OCI-LY3 (cell line): ENCODE measurements at regions not wholly inside any gene's neighbourhood (a gene's known extent, or its start where the extent isn't known, plus 50 kb on each side); places are given as distances from the start of the nearest gene placed in this dataset.

ENCODE experiments used
- H2AFZ ChIP-seq: fragments of 200-600, 300-600 bp; shearing (Covaris generic); 2 replicates; pipeline ENCODE4 v1.6.0; 2014; ENCODE audit warnings: antibody characterized with exemption, low read depth, low read length
- H3K27ac ChIP-seq: fragments of 200-600, 300-600 bp; sonication (generic); 2 replicates; pipeline ENCODE4 v1.5.1; 2014; ENCODE audit warnings: mild to moderate bottlenecking, low read length, moderate library complexity, mixed read lengths
- H3K27me3 ChIP-seq: fragments of 200-600, 300-600 bp; sonication (generic); 2 replicates; pipeline ENCODE4 v1.6.1; 2014; ENCODE audit warnings: low read depth, low read length, mixed read lengths
- H3K36me3 ChIP-seq: fragments of 200-600, 300-600 bp; sonication (generic); replicated peaks from 2 replicates; pipeline ENCODE3; 2014; ENCODE audit warnings: low read depth, low read length, mixed read lengths
- H3K4me1 ChIP-seq: fragments of 300-600, 200-600 bp; sonication (generic); 2 replicates; pipeline ENCODE4 v1.6.1; 2014; ENCODE audit warnings: low read length, mixed read lengths
- H3K4me2 ChIP-seq: fragments of 200-600, 300-600 bp; sonication (generic); 2 replicates; pipeline ENCODE4 v1.6.1; 2014; ENCODE audit warnings: low read length, mixed read lengths
- H3K4me3 ChIP-seq: fragments of 300-600, 200-600 bp; sonication (generic); 2 replicates; pipeline ENCODE4 v1.5.1; 2014; ENCODE audit warnings: antibody characterized with exemption, mild to moderate bottlenecking, low read length, moderate library complexity
- H3K79me2 ChIP-seq: fragments of 300-600, 200-600 bp; shearing (Covaris generic); 2 replicates; pipeline ENCODE4 v1.6.1; 2014; ENCODE audit warnings: mild to moderate bottlenecking, low read length, mixed read lengths
- H3K9ac ChIP-seq: fragments of 300-600, 200-600 bp; shearing (Covaris generic); 2 replicates; pipeline ENCODE4 v1.6.0; 2014; ENCODE audit warnings: mild to moderate bottlenecking, low read length, moderate library complexity
- H3K9me3 ChIP-seq: fragments of 200-600, 300-600 bp; shearing (Covaris generic); 2 replicates; pipeline ENCODE4 v1.6.1; 2014; ENCODE audit warnings: low read length, mixed read lengths; ENCODE audit not compliant: insufficient read depth
- H4K20me1 ChIP-seq: fragments of 200-600, 300-600 bp; sonication (generic); 2 replicates; pipeline ENCODE4 v1.6.1; 2016; ENCODE audit warnings: low read length, mixed read lengths; ENCODE audit not compliant: insufficient read depth
- CTCF ChIP-seq: fragments of 200-600, 300-600 bp; sonication (generic); IDR thresholded peaks from 2 replicates; pipeline ENCODE4 v1.5.1; 2014; ENCODE audit warnings: antibody characterized with exemption, low read length, low read depth
- EZH2phosphoT487 ChIP-seq: fragments of 200-600 bp; shearing (Covaris generic); IDR thresholded peaks from 2 replicates; pipeline ENCODE4 v1.6.1; 2018; ENCODE audit warnings: antibody characterized with exemption, mixed run types, low read depth

GRCh38 chr22:47340851-47341436, 578.5 kb downstream of the TBC1D22A start:
- no peak overlapping the region for H3K27ac ChIP-seq
- H4K20me1 ChIP-seq = no peaks in the 10 kb centered on the region
- no peaks in the 10 kb centered on the region for H3K4me1 ChIP-seq
- no peaks in the 10 kb centered on the region for H3K79me2 ChIP-seq
- no peaks in the 10 kb centered on the region for H3K9me3 ChIP-seq
- H3K9ac ChIP-seq = no peak overlapping the region
- TF ChIP-seq CTCF (no peak), EZH2phosphoT487 (no peak)
- no peak overlapping the region for H2AFZ ChIP-seq
- H3K27me3 ChIP-seq = peaks cover 9% of the 10 kb centered on the region; the same call in 1 of the 2 replicates
- no peak overlapping the region for H3K4me3 ChIP-seq
- no peak overlapping the region for H3K4me2 ChIP-seq
- no peaks in the 10 kb centered on the region for H3K36me3 ChIP-seq

- H3K9me3 ChIP-seq = no peaks in the 10 kb centered on the region
- H2AFZ ChIP-seq = no peak overlapping the region
- no peaks in the 10 kb centered on the region for H3K4me1 ChIP-seq
- TF ChIP-seq CTCF (no peak), EZH2phosphoT487 (no peak)
- no peak overlapping the region for H3K4me3 ChIP-seq
- no peak overlapping the region for H3K27ac ChIP-seq
- H3K27me3 ChIP-seq = peaks cover 13% of the 10 kb centered on the region; the same call in 1 of the 2 replicates
- H3K9ac ChIP-seq = no peak overlapping the region
- H3K36me3 ChIP-seq = no peaks in the 10 kb centered on the region
- H3K4me2 ChIP-seq = no peak overlapping the region
- H4K20me1 ChIP-seq = no peaks in the 10 kb centered on the region
- H3K79me2 ChIP-seq = no peaks in the 10 kb centered on the region
These were observed 574.7 kb downstream of the TBC1D22A start for GRCh38 chr22:47337161-47337621.

- H3K4me2 ChIP-seq = no peak overlapping the region
- no peak for TF ChIP-seq EZH2phosphoT487
- TF ChIP-seq CTCF = no peak
- H3K27me3 ChIP-seq = peaks cover 8% of the 10 kb centered on the region; the same call in 1 of the 2 replicates
- no peaks in the 10 kb centered on the region for H3K79me2 ChIP-seq
- H3K4me3 ChIP-seq = no peak overlapping the region
- no peaks in the 10 kb centered on the region for H3K9me3 ChIP-seq
- no peak overlapping the region for H2AFZ ChIP-seq
- H3K4me1 ChIP-seq = no peaks in the 10 kb centered on the region
- no peak overlapping the region for H3K9ac ChIP-seq
- H4K20me1 ChIP-seq = no peaks in the 10 kb centered on the region
- no peak overlapping the region for H3K27ac ChIP-seq
- no peaks in the 10 kb centered on the region for H3K36me3 ChIP-seq
These were observed 573.5 kb downstream of the TBC1D22A start for GRCh38 chr22:47335958-47336357.

GRCh38 chr22:47335460-47335859, 573.0 kb downstream of the TBC1D22A start:
- no peaks in the 10 kb centered on the region for H4K20me1 ChIP-seq
- no peaks in the 10 kb centered on the region for H3K9me3 ChIP-seq
- peaks cover 11% of the 10 kb centered on the region; the same call in 1 of the 2 replicates for H3K27me3 ChIP-seq
- TF ChIP-seq EZH2phosphoT487 (no peak), CTCF (no peak)
- no peak overlapping the region for H3K4me3 ChIP-seq
- no peaks in the 10 kb centered on the region for H3K79me2 ChIP-seq
- no peaks in the 10 kb centered on the region for H3K4me1 ChIP-seq
- H2AFZ ChIP-seq = no peak overlapping the region
- H3K4me2 ChIP-seq = no peak overlapping the region
- H3K27ac ChIP-seq = no peak overlapping the region
- H3K36me3 ChIP-seq = no peaks in the 10 kb centered on the region
- H3K9ac ChIP-seq = no peak overlapping the region
